GM12891 (cell line): ENCODE measurements at regions not wholly inside any gene's neighbourhood (a gene's known extent, or its start where the extent isn't known, plus 50 kb on each side); places are given as distances from the start of the nearest gene placed in this dataset.
"Not testable (repeated sequence)": the region's sequence is repeated elsewhere in the genome, so short reads cannot be mapped to it uniquely, and the experiment has no call there.

ENCODE experiments used
- DNase-seq: peaks from one replicate; pipeline ENCODE4 v3.0.0; 2011; ENCODE audit warnings: low spot score; ENCODE audit not compliant: insufficient read length
- FAIRE-seq: peaks from 2 replicates; lab custom pipeline; 2011; peaks lifted over from hg19 to GRCh38; lab: Jason Lieb, UNC
- PAX5 ChIP-seq: IDR thresholded peaks from 2 replicates; pipeline ENCODE4 v1.6.1; 2011; ENCODE audit warnings: low read length, moderate library complexity, mild to moderate bottlenecking; ENCODE audit not compliant: insufficient read depth, severe bottlenecking
- POLR2A ChIP-seq: IDR thresholded peaks from 2 replicates; pipeline ENCODE4 v1.6.1; 2011; ENCODE audit warnings: low read depth, low read length, control low read depth
- POLR2AphosphoS5 ChIP-seq: IDR thresholded peaks from 2 replicates; pipeline ENCODE4 v1.6.1; 2011; ENCODE audit warnings: low read depth, low read length, control low read depth
- POU2F2 ChIP-seq: IDR thresholded peaks from 2 replicates; pipeline ENCODE4 v1.6.1; 2011; ENCODE audit warnings: low read depth, mild to moderate bottlenecking, control low read depth, low read length, moderate library complexity
- SPI1 ChIP-seq: IDR thresholded peaks from 2 replicates; pipeline ENCODE4 v1.6.1; 2011; ENCODE audit warnings: low read depth, low read length, control low read depth
- TAF1 ChIP-seq: IDR thresholded peaks from 2 replicates; pipeline ENCODE4 v1.6.1; 2011; ENCODE audit warnings: low read depth, low read length, control low read depth

- FAIRE-seq: no peak
- TF ChIP-seq POU2F2 (no peak), TAF1 (no peak), POLR2A (no peak), POLR2AphosphoS5 (no peak), SPI1 (no peak), PAX5 (no peak)
- no peak for DNase-seq
Observed at GRCh38 chr11:38952698-38953097, 2354.7 kb upstream of the RAG2 start.

GRCh38 chr11:38950867-38951266 is 2352.8 kb upstream of the RAG2 start:
- FAIRE-seq (no peak), DNase-seq (no peak)
- TF ChIP-seq POLR2AphosphoS5 (no peak), SPI1 (no peak), POU2F2 (no peak), PAX5 (no peak), TAF1 (no peak), POLR2A (no peak)

- DNase-seq (no peak), FAIRE-seq (no peak)
- TF ChIP-seq POLR2A: no peak
- no peak; the same call in 1 of the 2 replicates for TF ChIP-seq SPI1
- no peak for TF ChIP-seq POLR2AphosphoS5
- TF ChIP-seq TAF1: no peak
- TF ChIP-seq PAX5: no peak
- TF ChIP-seq POU2F2: no peak
Observed at GRCh38 chr11:38948392-38948791, 2350.4 kb upstream of the RAG2 start.

GRCh38 chr11:38937709-38938108 is 2339.7 kb upstream of the RAG2 start:
- TF ChIP-seq POLR2AphosphoS5 (no peak), TAF1 (no peak), PAX5 (no peak), SPI1 (no peak), POLR2A (no peak), POU2F2 (no peak)
- FAIRE-seq (no peak), DNase-seq (no peak)

- FAIRE-seq (no peak), DNase-seq (no peak)
- TF ChIP-seq SPI1: no peak
- no peak for TF ChIP-seq TAF1
- no peak for TF ChIP-seq PAX5
- no peak for TF ChIP-seq POLR2A
Observed at GRCh38 chr11:38935941-38936340, 2337.9 kb upstream of the RAG2 start.

GRCh38 chr11:38927993-38928392 is 2330.0 kb upstream of the RAG2 start:
- DNase-seq (no peak), FAIRE-seq (no peak)
- no peak for TF ChIP-seq POLR2A
- no peak for TF ChIP-seq POLR2AphosphoS5
- TF ChIP-seq TAF1: no peak
- TF ChIP-seq PAX5: no peak
- no peak for TF ChIP-seq SPI1
- no peak for TF ChIP-seq POU2F2

GRCh38 chr11:38924644-38925043 is 2326.6 kb upstream of the RAG2 start:
- TF ChIP-seq PAX5 (no peak), SPI1 (no peak), POLR2A (no peak), POLR2AphosphoS5 (no peak), TAF1 (no peak), POU2F2 (no peak)
- FAIRE-seq (no peak), DNase-seq (no peak)

- DNase-seq (no peak), FAIRE-seq (no peak)
Observed at GRCh38 chr11:38900211-38900610, 2302.2 kb upstream of the RAG2 start.

GRCh38 chr11:38894201-38894600 is 2296.2 kb upstream of the RAG2 start:
- not testable (repeated sequence) for FAIRE-seq, DNase-seq

More at GRCh38 chr11:38900211-38900610, 2302.2 kb upstream of the RAG2 start:
- TF ChIP-seq POU2F2: no peak
- TF ChIP-seq POLR2A: no peak
- no peak for TF ChIP-seq SPI1
- TF ChIP-seq PAX5: no peak
- TF ChIP-seq TAF1: no peak
- TF ChIP-seq POLR2AphosphoS5: no peak

GRCh38 chr11:38884145-38884865 is 2286.3 kb upstream of the RAG2 start:
- DNase-seq (no peak), FAIRE-seq (no peak)
- TF ChIP-seq PAX5 (no peak), SPI1 (no peak), POU2F2 (no peak), POLR2AphosphoS5 (no peak), TAF1 (no peak), POLR2A (no peak)
